Mesothelial cell of epicardium (in vitro differentiated cells): ENCODE measurements at regions not wholly inside any gene's neighbourhood (a gene's known extent, or its start where the extent isn't known, plus 50 kb on each side); places are given as distances from the start of the nearest gene placed in this dataset.
A peak's percentile ranks its signal among the peaks of the same experiment; 100 is the strongest.

ENCODE experiments used
- DNase-seq, 2 experiments: peaks; one replicate each; pipeline ENCODE4 v3.0.0; 2021; ENCODE audit warnings: low spot score in 2 of 2; ENCODE audit not compliant: unreplicated experiment in 2 of 2
- H3K27ac Mint-ChIP-seq: 2 replicates; pipeline ENCODE4 v1.8.0; 2021; ENCODE audit warnings: mixed read lengths
- H3K27me3 Mint-ChIP-seq: 2 replicates; pipeline ENCODE4 v1.8.0; 2021; ENCODE audit warnings: low read depth, mixed read lengths
- H3K36me3 Mint-ChIP-seq: 2 replicates; pipeline ENCODE4 v1.8.0; 2021; ENCODE audit warnings: mixed read lengths
- H3K4me1 Mint-ChIP-seq: 2 replicates; pipeline ENCODE4 v1.8.0; 2021; ENCODE audit warnings: mixed read lengths
- H3K4me3 Mint-ChIP-seq: 2 replicates; pipeline ENCODE4 v1.8.0; 2021; ENCODE audit warnings: mild to moderate bottlenecking, moderate library complexity, mixed read lengths
- H3K9me3 Mint-ChIP-seq: 2 replicates; pipeline ENCODE4 v1.8.0; 2021; ENCODE audit warnings: mixed read lengths
- CTCF ChIP-seq: fragments of 200-600 bp; sonication (generic); IDR thresholded peaks from one replicate; pipeline ENCODE4 v1.5.0; 2021; ENCODE audit warnings: antibody characterized with exemption; ENCODE audit not compliant: unreplicated experiment

GRCh38 chr6:28802417-28803336 is 121.1 kb downstream of the TRIM27 start:
- Mint-ChIP-seq H3K27me3 (peaks cover 90% of the 10 kb centered on the region), H3K4me1 (no peaks in the 10 kb centered on the region), H3K4me3 (no peak overlapping the region), H3K36me3 (no peaks in the 10 kb centered on the region), H3K9me3 (no peaks in the 10 kb centered on the region), H3K27ac (no peak overlapping the region)
- no peak for DNase-seq
- no peak for TF ChIP-seq CTCF

DNA sequence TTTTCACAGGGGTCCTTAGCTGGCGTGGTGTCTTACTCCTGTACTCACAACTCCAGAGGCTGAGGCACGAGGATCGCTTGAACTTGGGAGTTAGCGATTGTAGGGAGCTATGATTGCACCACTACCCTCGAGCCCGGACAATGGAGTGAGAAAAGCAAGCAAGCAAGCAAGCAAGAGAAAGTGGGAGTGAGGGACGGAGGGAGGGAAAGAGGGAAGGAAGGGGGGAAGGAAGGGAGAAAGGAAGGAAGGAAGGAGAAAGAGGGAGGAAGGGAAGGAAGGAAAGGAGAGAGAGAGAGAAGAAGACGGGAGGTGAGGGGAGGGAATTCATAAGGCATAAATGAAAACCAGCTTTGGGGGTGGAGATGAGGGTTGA is 120.5 kb downstream of the TRIM27 start:
- Mint-ChIP-seq H3K4me1 (peaks cover 1% of the 10 kb centered on the region), H3K27ac (no peak overlapping the region), H3K4me3 (no peak overlapping the region), H3K27me3 (peaks cover 92% of the 10 kb centered on the region), H3K36me3 (no peaks in the 10 kb centered on the region), H3K9me3 (no peaks in the 10 kb centered on the region)
- no peak for TF ChIP-seq CTCF
- DNase-seq = no peak

- peaks cover 95% of the 10 kb centered on the region for H3K27me3 Mint-ChIP-seq
- H3K27ac Mint-ChIP-seq = no peak overlapping the region
- no peak for DNase-seq
- peaks cover 6% of the 10 kb centered on the region for H3K4me1 Mint-ChIP-seq
- peaks cover 2% of the 10 kb centered on the region for H3K36me3 Mint-ChIP-seq
- no peaks in the 10 kb centered on the region for H3K9me3 Mint-ChIP-seq
- no peak for TF ChIP-seq CTCF
- peak overlapping the region; percentile 23 for H3K4me3 Mint-ChIP-seq
Measured at GRCh38 chr6:28807682-28808280, 116.0 kb downstream of the TRIM27 start.

DNA sequence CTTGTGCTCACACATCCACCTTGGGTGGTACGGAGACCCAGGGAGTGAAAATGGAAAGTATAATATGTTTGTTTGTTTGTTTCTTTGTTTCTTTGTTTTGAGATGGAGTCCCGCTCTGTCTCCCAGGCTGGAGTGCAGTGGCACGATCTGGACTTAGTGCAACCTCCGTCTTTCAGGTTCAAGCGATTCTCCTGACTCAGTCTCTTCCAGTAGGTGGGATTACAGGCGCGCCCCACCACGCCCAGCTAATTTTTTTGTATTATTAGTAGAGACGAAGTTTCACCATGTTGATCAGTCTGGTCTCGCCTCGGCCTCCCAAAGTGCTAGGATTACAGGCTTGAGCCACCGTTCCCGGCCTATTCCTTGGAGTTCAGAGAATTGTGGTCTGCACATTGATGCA is 115.4 kb downstream of the TRIM27 start:
- Mint-ChIP-seq H3K9me3 (no peaks in the 10 kb centered on the region), H3K27me3 (peaks cover 95% of the 10 kb centered on the region), H3K27ac (no peak overlapping the region), H3K36me3 (peaks cover 2% of the 10 kb centered on the region), H3K4me1 (peaks cover 6% of the 10 kb centered on the region), H3K4me3 (peak overlapping the region; percentile 23)
- TF ChIP-seq CTCF = no peak
- DNase-seq = no peak

GRCh38 chr6:28809947-28810658 is 113.7 kb downstream of the TRIM27 start:
- no peak overlapping the region for H3K27ac Mint-ChIP-seq

More at GRCh38 chr6:28809947-28810658, 113.7 kb downstream of the TRIM27 start:
- DNase-seq = no peak
- peaks cover 2% of the 10 kb centered on the region for H3K36me3 Mint-ChIP-seq
- peaks cover 95% of the 10 kb centered on the region for H3K27me3 Mint-ChIP-seq
- no peak for TF ChIP-seq CTCF
- peaks cover 14% of the 10 kb centered on the region for H3K4me1 Mint-ChIP-seq
- peak overlapping the region; percentile 52 for H3K4me3 Mint-ChIP-seq
- no peaks in the 10 kb centered on the region for H3K9me3 Mint-ChIP-seq
